Stimulated activated CD4-positive, alpha-beta T cell treated with anti-CD3 and anti-CD28 coated beads, Interleukin-1b, Interleukin-23, amount 100 ng/mL, for 1 hour (primary cell): ENCODE measurements at regions not wholly inside any gene's neighbourhood (a gene's known extent, or its start where the extent isn't known, plus 50 kb on each side); places are given as distances from the start of the nearest gene placed in this dataset.
"Not testable (repeated sequence)": the region's sequence is repeated elsewhere in the genome, so short reads cannot be mapped to it uniquely, and the experiment has no call there.

Source experiments
- DNase-seq, 2 donors: peaks; one replicate each; pipeline ENCODE4 v3.0.0-alpha.2; 2020; ENCODE audit warnings: low read depth in 2 of 2

DNA sequence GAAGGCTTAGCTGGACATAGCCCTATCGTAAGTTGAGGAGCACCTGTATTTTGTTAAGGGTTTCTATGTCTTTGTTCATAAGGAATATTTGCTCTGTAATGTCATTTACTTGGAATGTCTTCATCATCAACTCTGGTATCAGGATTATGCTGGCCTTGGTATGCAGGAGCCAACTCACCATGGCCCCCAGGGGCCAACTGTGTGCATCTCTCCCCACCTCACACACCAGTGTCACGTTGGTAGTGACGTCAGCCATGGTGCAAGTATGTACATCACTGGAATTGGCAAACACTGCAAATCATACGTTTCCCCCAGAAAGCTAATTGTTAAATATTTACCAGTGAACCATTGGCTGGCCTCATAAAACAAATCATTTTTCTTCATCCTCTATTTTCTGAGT lies 70.8 kb downstream of the YTHDF1 start:
- DNase-seq: no peak

DNA sequence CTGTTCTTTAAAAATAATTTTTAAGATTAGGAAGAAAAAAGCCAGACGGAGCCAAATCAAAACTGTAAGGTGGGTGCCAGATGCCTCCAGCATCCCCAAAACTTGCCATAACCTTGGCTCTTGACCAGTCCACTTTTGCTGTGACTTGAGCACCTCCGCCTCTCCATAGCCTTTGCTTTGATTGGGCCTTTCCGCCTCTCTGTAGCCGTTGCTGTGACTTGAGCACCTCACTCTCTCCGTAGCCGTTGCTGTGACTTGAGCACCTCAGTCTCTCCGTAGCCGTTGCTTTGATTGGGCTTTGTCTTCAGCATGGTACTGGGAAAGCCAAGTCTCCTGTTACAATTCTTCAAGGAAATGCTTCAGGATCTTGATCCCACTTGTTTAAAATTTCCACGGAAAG lies 73.0 kb downstream of the YTHDF1 start:
- no peak for DNase-seq

DNA sequence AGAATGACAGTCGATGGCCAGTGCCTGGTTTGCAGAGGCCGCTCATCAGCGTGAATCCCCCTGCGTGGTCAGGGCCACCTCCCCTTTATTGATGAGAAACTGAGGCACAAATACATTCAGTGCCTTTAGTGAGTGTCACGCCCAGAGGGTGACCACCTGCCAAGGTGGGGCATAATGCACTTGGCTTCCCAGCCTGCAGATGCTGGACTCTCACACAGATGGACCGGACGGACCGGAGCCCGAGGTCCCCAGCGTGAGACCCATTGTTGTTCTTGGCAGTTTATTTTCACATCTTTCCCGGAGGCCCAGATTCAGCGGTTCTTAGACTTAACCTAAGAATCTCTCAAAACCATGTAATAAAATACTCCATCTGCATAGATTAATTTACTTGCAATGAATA lies 74.4 kb downstream of the YTHDF1 start:
- no peak for DNase-seq

DNA sequence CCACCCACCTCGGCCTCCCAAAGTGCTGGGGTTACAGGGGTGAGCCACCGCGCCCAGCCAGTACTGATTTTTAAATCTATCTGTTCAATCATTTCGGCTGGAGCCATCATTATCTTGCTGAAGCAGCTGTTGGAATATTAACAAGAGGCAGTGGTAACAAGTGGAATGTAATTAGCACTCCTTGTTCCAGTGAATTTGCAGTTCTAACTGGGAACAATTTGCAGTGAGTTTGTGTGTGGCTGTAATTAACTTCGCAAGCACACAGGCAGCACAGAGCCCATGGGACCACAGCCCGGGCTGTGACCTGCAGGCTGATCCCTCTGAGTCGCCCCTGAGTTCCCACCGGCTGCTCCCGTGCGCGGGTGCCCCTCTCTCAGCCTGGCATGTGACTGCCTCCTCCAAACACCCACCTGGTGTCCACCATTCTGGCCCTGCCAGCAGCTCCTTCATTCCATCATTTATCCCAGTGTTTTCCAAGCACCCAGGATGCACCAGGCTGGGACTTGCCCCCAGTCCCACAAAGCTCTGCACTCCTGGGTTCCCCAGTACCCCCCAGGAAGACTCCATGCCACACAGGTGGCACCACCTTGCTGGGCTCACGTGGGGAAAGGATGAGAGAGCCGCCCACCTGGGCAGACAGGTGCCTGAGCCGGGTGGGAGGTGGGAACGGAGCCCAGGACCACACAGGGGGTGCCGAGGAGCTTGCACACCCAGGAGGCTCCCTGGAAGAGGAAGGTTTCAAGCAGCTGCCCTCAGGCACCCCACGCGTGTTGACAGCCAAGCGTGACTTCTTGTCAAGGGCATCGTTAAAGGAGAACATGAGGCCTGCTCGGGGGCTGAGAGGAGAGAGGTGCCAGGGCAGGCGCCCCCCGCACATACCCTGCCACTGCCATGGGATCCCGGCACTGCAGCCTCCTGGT lies 75.2 kb downstream of the YTHDF1 start:
- no peak for DNase-seq

DNA sequence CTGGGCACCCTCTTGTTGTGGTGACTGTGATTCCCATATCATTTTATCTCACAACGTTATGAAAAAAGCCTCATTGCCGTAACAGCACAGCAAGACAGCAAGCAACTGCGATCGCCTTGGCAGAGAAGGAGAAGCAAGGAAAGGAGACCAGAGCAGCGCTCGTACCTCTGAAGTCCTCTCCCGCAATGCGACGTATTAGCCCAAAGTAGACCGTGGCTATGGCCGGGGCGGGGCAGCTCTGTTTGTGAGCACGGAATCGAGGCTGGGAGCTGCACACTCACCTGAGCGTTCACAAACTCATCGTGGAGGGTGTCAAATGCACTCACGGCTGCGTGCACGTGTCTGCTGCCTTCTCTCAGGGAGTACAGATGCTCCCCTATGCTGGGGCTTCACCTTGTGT lies 76.1 kb downstream of the YTHDF1 start:
- no peak for DNase-seq

DNA sequence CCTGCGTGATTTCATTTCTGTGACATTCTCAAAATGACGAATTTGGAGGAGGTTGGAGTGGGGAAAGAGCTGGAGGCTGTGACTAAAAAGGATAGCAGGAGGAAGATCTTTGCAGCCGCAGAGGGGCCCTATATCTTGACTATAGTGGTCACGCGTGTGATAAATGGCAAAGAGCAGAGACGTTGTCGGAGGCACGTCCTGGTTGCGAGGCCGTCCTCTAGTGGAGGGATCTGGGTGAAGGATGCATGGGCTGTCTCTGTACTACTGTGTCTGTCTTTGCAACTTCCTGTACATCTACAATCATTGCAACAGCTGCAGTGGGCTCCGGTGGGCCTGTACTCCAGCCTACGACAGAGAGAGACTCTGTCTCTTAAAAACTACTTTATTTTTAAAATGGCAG lies 76.6 kb downstream of the YTHDF1 start:
- DNase-seq: no peak

- DNase-seq: no peak
Measured at GRCh38 chr20:63138855-63139341, 77.0 kb downstream of the YTHDF1 start.

DNA sequence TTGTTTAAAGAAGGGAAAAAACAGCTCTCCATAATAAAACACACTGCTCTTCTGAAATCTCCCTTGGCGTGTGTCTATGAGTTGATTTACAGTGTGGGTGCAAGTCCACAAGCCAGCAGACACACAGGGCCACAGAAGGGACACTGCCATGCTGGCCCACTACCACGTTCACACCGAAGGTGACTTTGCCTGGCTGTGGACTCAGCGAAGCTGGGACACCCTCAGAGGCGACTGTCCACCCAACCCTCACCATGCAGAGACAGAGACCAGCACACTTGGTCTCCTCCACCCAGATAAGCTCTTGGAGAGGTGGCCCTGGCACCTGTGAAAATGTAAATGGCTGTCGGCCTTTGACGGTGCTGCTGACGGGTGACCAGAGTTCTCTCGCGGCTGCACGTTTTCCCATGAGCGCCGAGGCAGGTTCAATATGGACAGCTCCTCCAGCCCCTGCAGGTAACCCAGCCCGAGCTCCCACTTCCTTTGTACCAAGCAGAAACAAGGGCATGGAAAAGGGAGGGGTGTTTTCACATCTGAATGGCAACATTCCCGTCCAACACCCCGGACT lies 78.0 kb downstream of the YTHDF1 start:
- no peak for DNase-seq

GRCh38 chr20:63136296-63136695 lies 79.6 kb downstream of the YTHDF1 start:
- no peak for DNase-seq

DNA sequence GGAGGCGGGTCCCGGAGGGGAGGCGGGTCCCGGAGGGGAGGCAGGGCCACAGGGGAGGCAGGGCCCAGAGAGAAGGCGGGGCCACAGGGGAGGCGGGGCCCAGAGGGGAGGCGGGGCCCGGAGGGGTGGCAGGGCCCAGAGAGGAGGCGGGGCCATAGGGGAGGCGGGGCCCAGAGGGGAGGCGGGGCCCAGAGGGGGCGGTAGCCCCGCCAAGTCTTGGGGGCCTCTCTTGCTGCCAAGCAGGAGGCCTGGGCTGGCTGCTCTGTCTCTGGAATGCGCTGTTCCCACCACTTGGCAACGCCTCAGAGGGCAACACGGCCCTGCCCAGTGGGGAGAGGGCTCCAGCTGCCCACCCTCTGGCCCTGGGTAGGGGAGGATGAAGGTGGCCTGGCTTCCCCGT lies 80.5 kb downstream of the YTHDF1 start:
- DNase-seq: no peak

DNA sequence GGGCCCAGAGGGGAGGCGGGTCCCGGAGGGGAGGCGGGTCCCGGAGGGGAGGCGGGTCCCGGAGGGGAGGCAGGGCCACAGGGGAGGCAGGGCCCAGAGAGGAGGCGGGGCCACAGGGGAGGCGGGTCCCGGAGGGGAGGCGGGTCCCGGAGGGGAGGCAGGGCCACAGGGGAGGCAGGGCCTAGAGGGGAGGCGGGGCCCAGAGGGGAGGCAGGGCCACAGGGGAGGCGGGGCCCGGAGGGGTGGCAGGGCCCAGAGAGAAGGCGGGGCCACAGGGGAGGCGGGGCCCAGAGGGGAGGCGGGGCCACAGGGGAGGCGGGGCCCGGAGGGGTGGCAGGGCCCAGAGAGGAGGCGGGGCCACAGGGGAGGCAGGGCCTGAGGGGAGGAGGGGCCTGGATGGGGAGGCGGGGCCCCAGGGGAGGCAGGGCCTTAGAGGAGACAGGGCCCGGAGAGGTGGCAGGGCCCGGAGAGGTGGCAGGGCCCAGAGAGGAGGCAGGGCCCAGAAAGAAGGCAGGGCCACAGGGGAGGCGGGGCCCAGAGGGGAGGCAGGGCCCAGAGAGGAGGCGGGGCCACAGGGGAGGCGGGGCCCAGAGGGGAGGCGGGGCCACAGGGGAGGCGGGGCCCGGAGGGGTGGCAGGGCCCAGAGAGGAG lies 81.1 kb downstream of the YTHDF1 start:
- not testable (repeated sequence) for DNase-seq

DNA sequence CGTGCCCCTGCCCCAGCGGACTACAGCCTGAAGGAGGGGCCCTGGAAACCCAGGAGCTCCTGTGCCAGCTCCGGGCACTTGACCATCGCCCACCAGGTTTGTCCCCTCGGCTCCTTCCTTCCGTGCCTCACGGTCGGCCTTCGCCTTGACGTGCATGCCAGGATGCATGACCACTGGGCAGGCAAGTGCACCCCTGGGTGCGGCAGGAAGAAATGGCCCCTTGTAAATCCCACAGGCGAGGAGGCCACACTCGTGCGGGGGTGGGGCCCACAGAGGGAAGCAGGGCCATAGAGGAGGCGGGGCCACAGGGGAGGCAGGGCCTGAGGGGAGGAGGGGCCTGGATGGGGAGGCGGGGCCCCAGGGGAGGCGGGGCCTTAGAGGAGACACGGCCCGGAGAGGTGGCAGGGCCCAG lies 81.7 kb downstream of the YTHDF1 start:
- no peak for DNase-seq

DNA sequence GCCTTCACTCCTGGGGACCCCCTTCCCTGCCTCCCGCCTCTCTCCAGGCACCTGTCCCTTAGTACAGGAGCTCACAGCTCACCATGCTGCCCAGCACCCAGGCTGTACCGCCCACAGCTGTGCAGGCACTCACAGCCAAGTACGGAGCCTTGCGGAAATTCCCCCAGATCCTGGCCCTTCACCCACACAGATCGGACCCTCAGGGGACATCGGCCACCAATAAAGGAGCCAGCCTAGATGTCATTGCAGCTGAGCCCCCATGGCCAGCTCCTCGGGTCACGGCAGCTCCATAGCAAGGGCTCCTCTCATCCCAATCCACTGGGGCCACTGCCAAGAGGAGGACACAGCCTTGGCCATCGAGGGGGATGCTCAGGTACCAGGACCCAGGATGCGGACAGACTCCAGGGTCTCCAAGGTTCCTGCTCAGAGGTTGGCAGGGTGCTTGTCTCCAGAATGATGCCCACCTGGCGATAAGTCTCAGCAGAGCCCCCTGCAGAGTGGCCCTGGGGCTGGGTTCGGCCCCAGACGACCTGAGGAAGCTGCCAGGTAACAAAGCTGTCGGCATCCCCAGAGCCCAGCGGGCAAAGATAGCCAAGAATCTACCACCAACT lies 82.3 kb downstream of the YTHDF1 start:
- no peak for DNase-seq

DNA sequence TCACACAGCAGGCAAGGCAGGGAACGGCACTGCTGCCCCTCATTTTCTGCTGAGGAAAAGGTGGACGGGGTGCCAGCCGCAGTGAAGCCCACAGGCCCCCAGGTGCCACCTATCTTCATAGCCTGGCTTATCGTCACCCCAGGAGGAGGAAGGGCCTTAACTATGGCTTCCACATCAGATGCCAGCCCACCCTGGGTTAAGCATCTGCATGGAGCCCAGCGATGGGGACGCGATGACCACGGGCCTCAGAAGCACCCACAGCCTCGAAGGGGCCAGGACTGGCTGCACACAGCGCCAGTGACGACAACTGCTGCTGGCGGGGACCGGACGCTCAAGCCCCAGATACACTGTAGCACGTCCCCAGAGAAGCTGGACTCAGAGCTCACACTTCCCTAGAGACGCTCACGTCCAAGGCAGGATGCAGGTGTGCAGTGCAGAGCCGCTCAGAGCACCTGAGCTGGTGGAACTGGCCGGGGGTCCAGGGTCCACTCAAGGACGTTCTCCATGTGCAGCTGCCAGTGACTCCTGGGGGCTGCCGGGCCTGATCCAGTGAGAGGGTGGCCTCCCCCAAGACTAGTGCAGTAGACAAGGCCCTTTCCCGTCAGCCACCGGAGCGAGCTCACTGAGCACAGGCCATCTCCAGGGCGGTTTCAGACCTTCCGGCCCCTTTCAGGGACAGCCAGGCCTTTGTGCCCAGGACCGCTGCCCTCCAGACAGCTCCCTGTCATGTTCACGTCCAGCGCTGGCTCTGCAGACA lies 83.0 kb downstream of the YTHDF1 start:
- no peak for DNase-seq

- DNase-seq: no peak
Measured at GRCh38 chr20:63132131-63132714, 83.7 kb downstream of the YTHDF1 start.

DNA sequence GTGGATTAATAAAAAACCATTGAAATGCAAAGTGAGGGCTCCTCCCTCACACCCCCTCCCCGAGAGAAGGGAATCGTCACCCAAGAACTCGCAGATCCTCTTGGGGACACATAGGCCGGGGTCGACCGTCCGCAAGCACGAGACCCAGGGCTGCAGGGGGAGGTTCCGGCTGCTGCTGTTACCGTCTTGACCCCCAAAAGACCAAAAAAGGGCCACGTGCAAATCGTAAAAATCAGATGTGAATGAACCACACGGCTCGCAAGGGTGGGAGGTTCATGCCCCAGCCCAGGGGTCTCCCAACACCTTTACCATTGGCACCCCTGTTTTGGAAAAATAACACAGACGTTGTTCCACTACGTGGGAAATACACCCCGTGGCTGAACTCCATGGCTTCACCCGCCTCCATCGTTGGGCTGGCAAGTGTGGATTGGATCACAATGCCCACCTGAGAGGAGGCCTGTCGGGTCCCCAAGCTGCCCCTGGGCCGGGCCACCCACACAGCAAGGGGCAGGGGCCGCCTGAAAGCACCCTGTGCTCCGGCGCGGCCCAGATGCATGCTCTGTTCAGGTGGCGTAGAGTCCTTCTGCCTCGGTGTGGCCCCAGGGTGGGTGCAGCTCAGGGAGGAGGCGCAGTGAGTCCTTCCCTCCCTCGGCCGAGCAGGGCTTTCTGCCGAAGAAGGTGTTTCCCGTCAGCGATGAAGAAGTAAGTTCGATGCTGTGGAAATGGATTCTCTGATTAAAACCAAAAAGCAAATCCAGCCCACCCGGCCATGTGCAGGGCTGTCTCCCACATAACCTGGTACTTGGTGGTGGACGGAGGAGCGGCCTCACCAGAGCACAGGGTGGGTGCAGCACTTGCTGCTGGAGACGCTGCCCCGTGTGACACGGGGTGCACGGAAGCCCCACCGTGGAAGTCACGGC lies 85.0 kb downstream of the YTHDF1 start:
- no peak for DNase-seq

DNA sequence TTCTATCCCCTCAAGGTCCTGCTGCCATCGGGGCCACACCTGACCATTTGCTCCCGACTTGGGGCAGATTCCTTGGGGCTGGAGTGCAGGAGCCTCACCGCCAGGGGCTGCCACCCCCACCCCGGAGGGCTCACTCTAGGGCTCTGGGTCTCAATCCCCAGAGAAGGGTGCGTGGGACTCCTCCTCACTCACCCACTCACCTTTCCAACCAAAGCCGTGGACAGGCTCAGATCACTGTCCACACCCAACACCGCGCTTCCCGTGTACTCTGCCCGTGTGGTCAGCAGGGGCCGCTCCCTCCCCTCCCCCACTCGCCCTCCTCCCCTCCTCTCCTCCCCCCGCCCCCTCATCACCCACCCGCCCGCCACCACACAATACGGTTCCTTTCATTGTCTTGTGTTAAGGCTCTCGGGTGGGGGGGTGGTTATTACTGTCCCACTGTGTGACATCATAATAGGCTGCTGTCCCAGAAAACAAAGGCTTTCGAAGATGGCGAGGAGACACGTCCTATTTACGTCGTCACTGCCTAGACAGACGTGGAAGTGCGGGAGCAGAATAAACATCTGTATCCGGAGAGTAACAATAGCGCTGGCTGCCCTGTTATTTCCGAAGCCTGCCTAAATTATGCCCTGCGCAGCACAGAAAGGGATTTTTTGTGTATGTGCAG lies 85.8 kb downstream of the YTHDF1 start:
- DNase-seq: no peak

DNA sequence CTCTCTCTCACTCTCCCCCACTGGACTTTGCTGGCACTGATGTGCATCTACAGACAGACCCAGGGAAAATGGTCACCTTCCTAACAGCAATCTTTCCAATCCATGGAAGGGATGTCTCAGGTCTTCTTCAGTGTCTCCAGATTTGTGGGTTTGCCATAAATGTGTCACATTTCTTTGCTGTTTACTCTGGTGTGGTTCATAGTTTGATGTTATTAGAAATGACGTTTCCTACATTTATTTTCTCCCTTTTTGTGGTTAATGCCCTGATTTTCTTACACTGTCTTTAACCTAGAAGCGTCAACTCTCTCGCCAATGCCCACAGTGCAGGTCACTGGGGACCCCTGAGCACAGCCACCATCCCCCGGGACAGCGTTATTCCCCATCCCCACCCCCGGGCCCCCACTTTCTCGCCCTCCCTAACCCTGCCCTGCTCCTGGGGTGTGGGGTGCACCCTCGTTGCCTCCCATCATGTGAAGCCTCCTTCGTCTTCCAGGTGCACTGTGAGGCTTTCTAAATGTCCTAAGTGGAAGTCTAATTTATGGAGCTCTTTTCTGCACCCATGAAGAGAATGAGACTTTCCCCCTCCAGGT lies 86.5 kb downstream of the YTHDF1 start:
- DNase-seq: no peak

DNA sequence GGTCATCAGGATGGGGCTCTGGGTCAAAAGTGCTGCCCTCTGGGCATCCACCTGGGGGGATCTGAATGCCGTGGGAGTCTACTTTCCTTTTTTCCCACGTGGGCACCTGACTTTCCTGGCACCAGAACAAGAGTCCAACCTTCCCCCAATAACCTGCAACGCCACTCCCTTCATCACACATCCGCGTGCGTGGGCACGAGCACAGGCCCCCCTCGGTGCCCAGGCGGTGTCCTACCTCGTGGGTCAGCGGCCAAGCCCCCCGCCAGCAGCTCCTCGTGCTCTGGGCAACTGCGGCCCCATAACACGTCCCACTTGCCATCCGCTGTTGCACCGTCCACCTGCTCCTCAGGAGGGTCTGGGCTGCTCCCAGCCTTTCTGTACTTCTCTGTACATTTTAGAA lies 87.0 kb downstream of the YTHDF1 start:
- no peak for DNase-seq
